ENCODE measurements at regions not wholly inside any gene's neighbourhood (a gene's known extent, or its start where the extent isn't known, plus 50 kb on each side); places are given as distances from the start of the nearest gene placed in this dataset.
"Not testable (repeated sequence)": the region's sequence is repeated elsewhere in the genome, so short reads cannot be mapped to it uniquely, and the experiment has no call there.

DNA sequence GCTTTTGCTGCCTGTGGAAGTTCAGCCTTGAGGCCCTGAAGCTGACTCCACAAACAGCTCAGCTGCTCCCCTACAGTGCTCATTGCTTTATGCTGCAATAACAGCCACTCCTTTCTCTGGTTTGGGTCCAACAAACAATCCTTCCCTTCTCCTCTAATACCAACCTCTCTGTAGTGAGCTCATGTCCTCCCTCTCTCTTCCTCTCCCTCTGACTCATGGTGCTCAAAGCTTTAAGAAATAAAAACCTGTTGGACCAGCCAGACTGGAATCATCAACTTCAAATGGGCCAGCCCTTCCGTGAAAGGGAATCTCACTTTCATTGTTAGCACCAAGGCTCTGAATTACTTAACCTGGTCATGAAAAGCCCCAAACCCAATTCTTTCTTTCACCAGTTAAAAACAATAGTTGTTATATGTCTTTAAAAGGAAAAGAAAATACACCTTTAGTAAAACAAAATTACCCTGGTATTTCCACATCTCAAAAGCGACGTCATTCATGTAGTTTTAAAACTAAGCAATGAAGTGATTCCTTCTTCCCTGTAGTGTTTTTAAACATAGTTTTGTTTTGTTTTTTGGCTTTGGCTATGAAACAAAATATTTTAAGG lies 126.4 kb downstream of the DUSP6 start:
- DNase-seq, result no peak

DNA sequence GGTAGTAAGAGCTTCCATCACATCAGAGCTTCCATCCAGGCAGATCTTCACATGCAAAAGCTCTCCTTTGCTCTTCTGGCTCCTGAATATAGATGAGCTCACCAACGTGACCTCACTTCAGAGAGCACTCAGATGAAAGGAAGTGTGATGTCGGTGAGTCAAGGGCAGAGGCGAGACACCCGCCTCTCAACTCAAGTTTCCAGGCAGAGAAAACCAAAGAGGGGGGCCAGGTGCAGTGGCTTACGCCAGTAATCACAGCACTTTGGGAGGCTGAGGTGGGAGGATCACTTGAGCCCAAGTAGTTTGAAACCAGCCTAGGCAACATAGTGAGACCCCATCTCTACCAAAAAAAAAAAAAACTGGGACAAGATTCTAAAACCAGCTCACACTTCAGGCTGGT lies 126.9 kb downstream of the DUSP6 start:
- DNase-seq, result peak; percentile 57

DNA sequence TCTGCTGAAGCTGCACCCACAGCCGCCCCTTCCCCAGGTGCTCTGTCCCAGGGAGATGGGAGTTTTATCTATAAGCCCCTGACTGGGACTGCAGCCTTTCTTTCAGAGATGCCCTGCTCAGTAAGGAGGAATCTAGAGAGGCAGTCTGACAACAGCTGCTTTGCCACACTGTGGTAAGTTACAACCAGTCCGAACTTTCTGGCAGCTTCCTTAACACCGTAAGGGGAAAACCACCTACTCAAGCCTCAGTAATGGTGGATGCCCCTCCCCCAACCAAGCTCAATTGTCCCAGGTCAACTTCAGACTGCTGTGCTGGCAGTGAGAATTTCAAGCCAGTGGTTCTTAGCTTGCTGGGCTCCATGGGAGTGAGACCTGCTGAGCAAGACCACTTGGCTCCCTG lies 129.7 kb downstream of the DUSP6 start:
- not testable (repeated sequence) for DNase-seq

DNA sequence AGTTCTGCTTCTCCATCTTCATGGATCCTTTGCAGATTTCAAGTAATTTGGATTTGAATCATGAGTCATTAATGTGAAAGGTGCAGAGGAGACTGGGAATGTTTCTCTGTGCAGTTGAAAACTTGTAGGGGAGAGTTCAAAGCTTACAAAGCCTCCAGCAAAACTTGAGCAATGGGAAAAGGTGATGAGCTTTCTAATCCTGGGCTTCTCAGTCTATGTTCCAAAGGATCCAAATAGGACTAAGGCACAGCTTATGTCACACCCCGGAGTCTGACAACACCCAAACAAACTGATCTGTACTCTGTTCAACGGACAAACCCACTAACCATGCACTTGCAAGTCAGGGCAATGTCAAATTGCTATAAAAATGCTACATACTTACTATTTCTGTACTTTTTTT lies 134.8 kb downstream of the DUSP6 start:
- no peak for DNase-seq

DNA sequence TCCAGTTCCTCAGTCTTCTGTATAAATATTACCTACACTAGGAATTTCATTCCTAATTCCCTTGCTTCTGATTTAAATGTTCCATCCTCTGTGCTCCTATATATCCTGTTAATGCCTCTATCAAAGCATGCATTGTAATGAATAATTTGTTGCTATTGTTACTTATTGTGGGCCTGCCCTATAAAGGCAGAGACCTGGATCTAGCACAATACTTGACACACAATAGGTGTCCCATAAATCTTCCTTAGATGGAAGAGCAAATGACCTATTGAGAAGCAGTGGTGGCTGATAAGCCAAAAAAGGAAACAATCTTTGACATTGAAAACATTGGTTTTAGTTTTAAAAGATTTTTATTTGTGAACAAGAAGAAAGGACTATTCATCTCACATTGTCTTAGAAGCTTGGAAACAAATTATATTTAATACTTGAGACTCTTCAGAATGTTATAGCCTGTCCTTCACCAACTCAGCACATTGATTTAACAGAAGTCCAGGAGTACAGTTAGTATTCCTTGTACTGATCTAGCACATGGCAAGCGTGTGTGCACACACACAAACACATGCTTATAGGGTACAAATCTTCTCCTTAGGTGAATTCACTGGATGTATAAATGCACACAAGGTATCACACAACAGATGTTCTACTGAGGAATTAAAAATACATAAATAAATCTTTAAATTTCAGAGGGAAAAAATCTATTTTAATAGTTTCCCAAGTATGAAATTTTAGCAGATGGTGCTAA lies 135.9 kb downstream of the DUSP6 start:
- DNase-seq, result no peak

DNA sequence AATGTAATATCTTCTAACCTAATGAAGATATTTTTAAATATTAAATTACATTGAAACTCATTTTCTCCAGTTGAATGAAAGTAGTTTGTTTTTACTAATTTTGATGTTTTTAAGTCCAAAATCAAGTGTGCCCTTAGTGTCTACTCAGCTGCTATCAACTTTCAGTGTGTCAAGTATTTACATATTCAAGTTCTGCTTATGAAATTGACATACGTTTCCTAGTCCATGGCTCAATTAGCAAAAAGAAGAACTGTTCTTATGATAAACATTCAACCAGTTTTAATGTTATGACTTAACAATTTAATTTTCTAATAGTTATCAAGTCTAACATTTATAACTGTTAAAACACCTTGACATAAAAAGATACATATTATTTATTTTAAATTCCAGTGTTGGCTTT lies 137.1 kb downstream of the DUSP6 start:
- DNase-seq, result no peak

DNA sequence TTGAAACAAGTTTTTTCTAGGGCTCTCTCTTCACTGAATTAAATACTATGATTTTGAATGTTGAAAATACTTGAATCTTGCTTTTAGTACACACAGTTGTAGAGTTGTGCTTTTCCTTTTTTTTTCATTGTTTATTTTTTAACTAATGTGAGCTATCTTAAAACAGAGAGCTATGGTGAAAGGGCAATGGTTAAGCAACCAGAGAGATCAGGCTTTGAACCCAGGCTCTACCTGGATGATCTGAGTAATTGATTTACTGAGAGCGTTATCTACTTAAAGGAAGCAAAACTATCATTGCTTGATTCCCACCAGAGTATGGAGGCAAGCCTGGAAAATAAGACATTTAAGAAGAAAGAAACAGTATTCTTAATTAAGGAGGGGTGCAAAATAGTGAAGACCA lies 138.6 kb downstream of the DUSP6 start:
- no peak for DNase-seq

DNA sequence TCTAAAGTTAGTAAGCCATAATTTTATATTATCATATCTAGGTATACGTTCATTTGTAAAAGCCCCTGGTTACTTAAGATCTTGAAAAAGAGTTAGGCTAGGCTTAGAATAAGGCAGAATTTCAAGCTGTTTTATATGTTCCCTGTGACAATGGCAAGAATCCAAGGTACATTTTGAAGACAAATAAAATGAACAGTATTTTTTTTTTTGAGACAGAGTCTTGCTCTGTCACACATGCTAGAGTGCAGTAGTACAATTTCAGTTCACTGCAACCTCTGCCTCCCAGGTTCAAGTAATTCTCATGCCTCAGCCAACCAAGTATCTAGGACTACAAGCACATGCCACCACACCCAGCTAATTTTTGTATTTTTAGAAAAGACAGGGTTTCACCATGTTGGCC lies 139.2 kb downstream of the DUSP6 start:
- DNase-seq, result no peak

DNA sequence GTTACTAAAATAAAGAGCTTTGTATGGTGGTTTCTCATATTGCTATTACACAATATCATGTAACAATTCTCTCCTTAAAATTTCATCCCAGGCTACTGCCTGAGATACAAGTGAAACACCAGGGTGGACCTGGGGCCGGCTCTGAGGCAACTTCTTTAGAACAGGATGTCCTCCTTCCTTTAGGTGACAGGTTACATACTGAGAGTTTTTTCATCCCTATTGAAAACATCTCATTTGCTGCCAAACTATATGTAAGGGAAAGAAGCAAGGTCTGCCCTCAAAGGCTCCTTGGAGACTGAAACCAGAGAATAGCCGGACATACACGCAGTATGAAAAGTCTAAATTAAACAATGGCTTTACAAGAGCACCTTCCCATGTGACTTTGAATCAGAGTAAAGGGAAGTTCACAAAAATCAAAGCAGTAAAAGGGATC lies 139.9 kb downstream of the DUSP6 start:
- DNase-seq, result no peak

DNA sequence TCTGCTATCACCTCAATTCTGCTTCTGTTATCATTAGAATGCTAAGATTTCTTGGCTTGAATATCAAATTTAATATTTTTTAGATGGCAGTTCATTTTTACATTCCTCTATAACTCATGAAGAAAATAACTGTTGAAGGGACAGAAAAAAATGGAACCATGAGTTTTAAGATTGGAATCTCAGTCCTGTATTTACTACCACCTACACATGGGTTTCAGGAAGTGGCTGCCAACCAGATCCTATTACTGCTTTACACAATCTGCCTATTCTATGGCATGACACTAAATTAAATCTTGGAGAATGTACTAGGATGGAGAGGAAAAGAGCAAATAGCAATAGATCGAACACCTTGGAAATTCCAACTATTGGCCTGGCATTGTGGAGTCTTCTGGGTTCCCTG lies 140.8 kb downstream of the DUSP6 start:
- DNase-seq, result no peak

DNA sequence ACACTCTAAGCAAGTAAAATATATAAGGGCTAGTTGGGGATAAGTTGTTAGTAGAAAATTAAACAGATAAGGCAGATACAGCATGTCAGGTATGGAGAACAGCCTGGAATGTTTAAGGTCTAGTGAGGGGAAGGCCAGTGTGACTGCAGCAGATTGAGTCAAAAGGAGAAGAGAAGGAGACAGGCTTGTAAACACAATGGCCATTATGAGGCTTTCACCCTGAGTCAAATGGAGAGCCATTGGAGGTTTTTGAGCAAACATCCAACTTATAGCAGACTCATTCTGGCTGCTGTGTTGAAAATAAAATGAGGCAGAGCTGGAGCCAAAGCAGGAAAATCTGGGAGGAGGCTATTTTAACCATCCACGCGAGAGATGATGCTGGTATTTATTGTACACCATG lies 142.0 kb downstream of the DUSP6 start:
- no peak for DNase-seq

DNA sequence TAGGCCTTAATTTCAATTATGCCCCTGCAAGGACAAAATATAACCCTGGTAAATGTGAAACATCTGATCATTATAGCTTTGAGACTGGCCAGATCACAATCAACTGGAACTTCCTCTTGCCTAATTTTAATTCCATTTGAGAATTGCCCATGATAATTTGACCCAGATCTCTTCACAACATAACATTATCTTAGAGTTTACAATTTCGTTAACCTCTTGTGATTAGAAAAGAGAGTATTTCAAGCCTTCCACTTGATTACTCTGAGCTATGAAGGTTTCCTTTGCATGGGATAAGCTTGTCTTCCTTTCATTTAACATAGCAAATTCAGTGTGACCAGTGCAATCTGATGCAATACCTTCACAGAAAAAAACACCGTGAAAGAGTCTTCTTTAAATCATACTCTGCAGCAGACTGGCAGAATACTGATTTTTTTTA lies 143.6 kb downstream of the DUSP6 start:
- no peak for DNase-seq

DNA sequence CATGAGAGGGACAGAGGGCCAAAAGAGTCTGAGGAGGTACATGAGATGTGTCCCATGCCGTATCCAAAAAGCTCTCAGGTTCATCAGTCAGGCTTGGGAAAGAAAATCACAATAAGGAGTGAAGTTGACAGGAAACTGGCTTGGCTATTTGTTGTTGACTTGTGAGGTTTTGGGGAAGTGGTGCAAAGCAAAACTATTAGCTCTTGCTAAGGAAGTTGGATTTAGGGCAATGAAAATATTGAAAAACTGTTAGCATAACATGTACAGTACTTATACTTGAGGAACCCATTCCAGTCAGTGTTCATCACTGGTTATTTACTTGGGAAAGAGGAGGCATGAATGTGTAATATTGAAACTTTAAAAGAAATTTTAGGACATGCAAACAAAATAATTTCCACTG lies 145.9 kb downstream of the DUSP6 start:
- DNase-seq, result no peak

DNA sequence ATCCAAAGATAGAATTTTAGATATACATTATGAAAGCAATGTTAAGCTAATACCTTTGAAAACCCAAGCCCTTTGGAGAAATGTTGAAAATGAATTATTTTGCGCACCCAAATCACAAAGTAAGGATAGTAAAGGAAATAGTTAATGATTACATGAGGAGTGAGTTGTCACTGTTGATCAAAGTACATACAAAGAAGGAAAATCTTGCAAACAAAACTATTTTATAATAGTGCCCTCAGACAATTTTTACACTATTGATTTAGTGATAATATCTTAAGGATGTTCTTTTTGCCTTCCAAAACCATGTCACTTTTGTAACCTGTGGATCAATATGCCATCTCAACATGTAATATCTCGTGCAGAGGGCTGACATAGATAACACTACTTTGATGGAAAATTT lies 146.8 kb downstream of the DUSP6 start:
- DNase-seq, result no peak

DNA sequence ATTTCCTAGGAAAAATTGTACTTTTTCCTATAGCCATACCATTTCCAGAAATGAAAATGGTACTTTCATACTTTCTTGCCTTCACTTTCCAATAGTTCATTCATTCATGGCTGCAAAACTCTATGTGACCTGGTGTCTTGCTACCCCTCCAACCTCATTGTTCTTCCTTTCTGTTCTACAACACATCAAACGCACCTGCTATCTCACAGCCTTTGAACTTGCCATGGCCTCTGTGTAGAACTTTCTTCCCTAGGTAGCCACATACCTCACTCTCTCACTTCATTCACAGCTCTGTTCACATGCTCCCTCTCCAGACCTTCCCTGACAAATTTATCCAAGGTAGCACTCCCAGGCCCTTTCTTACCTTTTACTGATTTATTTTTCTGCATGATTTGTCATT lies 149.2 kb downstream of the DUSP6 start:
- DNase-seq, result no peak

DNA sequence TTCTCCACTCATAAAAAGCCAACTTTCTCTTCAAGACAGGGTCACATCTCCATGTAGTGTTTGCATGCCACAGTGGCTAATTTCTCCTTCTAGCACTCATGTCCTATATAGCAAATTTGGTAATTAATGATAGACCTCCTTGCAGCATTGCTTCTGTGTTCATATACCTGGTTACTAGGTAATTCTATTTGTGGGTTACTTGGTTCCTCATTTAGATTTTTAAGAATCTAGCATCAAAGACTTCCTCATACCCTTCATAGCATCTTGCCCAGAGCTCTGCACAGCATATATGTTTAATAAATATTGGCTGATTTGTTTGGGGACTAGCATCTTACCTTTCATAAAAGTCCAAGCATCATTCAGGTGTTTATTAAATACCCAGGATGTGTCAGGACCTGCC lies 152.1 kb downstream of the DUSP6 start:
- no peak for DNase-seq

DNA sequence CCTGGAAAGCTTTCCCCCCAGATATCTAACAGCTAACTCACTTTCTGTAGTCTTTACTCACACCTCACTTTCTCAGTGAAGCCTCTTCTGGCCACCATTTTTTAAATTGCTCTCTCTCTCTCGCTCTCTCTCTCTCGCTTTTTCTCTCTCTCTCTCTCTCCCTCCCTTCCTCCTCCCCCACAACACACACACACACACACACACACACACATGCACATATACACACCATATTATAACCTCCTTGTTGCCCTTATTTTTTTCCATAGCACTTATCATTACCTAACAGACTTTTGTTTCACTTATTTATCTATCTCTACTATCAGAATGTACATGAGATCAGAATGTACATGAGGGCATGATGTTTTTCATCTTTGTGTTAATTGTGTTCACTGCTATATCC lies 156.8 kb downstream of the DUSP6 start:
- DNase-seq, result no peak

DNA sequence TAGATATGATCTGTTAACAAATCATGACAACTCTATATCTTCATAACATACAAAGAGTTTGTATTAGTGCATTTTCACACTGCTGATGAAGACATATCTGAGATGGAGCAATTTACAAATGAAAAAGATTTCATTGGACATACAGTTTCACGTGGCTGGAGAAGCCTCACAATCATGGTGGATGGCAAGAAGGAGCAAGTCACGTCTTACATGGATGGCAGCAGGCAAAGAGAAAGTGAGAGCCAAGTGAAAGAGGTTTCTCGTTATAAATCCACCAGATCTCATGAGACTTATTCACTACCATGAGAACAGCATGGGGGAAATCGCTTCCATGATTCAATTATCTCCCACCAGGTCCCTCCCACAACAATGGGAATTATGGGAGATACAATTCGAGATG lies 157.6 kb downstream of the DUSP6 start:
- no peak for DNase-seq

DNA sequence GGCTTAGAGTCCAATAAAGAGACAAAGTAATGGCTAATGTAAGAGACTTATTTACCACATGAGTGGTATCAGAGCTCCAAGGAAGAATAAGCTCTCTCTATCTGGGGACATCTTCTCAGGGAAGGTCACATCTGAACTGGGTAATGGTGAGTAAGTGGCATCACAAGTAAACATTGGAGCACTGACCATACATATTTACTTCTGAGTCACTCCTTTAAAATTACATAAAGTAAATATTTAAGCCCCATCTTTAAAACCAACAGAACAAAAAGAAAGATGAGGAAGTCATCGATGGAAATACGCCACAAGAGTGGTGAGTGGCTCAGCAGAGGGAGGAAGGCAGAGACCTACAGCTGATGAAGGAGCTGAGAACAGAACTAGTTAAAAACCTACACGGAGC lies 159.9 kb downstream of the DUSP6 start:
- DNase-seq, result no peak

DNA sequence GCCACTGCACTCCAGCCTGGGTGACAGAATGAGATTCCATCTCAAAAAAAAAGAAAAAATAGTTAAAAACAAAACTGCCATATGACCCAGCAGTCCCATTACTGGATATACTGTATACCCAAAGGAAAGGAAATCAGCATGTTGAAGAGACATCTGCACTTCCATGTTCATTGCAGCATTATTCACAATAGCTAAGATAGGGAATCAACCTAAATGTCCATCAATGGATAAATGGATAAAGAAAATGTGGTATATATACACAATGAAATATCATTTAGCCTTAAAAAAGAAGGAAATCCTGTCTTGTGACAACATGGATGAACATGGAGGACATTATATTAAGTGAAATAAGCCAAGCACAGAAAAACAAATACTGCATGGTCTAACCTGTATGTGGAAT lies 160.7 kb downstream of the DUSP6 start:
- DNase-seq, result not testable (repeated sequence)

DNA sequence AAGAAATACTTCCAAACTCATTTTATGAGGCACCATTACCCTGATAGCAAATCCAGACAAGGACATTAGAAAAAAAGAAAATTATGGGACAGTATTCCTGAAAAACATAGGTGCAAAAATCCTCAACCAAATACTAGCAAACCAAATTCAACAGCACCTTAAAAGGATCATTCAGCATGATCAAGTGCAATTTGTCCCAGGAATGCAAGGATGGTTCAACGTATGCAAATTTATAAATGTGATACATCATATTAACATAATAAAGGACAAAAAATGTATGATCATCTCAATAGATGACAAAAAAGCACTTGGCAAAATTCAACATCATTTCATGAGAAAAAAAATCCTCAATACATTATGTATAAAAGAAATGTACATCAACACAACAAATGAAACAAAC lies 162.9 kb downstream of the DUSP6 start:
- no peak for DNase-seq

DNA sequence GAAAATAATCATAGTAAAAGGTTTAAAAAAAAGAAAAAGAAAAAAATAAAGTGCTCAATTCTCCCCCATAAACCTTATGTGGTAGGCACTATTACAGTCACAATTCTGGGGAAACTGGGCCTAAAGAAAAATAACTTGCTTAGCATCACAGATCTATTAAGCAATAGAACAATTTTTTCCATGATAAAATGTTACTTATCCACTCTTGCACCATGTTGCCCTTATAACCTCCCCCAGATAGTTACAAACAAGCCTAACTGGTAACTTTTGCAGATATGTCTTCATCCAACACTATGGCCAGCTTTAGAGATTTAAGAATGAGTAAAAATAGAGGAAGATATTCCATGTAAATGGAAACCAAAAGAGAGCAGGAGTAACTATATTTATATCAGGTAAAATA lies 164.8 kb downstream of the DUSP6 start:
- no peak for DNase-seq

DNA sequence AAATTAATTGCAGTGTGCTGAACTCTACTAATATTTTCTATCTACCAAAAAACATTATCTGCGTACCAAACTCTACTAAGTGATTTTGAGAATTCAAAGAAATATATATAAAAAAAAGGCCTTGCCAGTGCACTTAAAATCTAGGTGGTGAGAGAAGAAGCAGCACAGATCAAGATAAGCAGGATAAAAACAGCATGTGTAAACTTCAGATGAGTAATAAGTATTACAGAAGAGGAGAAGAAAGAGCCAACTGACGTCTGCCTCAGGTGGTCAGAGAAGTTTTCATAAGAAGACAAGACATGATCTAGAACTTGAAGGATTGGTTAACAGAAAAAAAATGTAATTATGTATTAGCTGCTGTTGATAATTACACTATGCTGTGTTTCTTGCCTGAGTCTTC lies 166.4 kb downstream of the DUSP6 start:
- no peak for DNase-seq

DNA sequence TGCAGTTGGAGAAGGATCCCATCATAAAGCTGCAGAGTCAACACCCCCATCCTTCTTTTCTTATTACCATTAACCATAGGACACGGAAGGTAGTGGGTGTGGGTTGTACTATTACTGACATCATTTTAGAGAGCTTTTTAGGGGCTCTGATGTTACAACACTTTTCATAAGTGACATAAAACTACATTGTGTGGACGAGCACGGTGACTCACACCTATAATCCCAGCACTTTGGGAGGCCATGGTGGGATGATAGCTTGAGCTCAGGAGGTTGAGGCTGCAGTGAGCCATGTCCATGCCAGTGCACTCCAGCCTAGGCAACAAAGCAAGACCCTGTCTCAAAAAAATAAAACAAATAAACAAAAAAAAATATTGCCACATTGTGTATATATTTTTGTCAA lies 167.1 kb downstream of the DUSP6 start:
- DNase-seq, result no peak

DNA sequence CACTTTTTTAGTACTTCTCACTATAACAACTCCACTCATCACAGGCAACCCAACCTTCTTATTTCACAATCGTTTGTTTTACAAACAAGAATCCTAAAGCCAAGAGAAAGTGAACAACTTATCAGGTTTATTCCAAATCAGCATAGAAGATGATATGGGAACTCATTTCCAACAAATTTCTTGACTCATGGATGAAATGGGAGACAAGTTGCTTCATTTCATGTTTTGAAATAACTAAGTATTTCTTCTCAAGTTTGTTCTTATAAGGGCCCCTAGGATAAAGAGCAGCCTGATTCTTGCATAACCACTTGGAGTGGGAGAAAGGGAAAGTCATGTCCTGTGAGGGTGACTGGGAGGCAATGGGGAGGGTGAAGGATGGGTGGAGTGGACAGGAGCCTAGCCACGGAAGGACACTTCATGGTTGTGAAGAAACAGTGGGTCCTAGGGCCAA lies 168.3 kb downstream of the DUSP6 start:
- no peak for DNase-seq
